Stimulated activated effector memory CD8-positive, alpha-beta T cell treated with anti-CD3 and anti-CD28 coated beads, Interleukin-12 subunit alpha, Interleukin-12 subunit beta, amount 100 ng/mL, for 72 hours (primary cell): ENCODE measurements at regions not wholly inside any gene's neighbourhood (a gene's known extent, or its start where the extent isn't known, plus 50 kb on each side); places are given as distances from the start of the nearest gene placed in this dataset.

Source experiments
- ATAC-seq: fragments of 150-1000 bp; cut with Tn5 transposase; 2 replicates; pipeline ENCODE4 v1.10.0; 2021
- DNase-seq, 2 donors: peaks; one replicate each; pipeline ENCODE4 v3.0.0; 2021 to 2022; ENCODE audit warnings: low spot score in 2 of 2
- H3K27ac Mint-ChIP-seq: one replicate; pipeline ENCODE4 v1.8.0; 2022; ENCODE audit warnings: mild to moderate bottlenecking, mixed read lengths
- H3K36me3 Mint-ChIP-seq: one replicate; pipeline ENCODE4 v1.8.0; 2022; ENCODE audit warnings: mild to moderate bottlenecking, mixed read lengths
- H3K4me1 Mint-ChIP-seq: one replicate; pipeline ENCODE4 v1.8.0; 2022; ENCODE audit warnings: mixed read lengths
- H3K4me3 Mint-ChIP-seq: one replicate; pipeline ENCODE4 v1.8.0; 2022; ENCODE audit warnings: mild to moderate bottlenecking, mixed read lengths
- H3K9me3 Mint-ChIP-seq: one replicate; pipeline ENCODE4 v1.8.0; 2022; ENCODE audit warnings: mixed read lengths

DNA sequence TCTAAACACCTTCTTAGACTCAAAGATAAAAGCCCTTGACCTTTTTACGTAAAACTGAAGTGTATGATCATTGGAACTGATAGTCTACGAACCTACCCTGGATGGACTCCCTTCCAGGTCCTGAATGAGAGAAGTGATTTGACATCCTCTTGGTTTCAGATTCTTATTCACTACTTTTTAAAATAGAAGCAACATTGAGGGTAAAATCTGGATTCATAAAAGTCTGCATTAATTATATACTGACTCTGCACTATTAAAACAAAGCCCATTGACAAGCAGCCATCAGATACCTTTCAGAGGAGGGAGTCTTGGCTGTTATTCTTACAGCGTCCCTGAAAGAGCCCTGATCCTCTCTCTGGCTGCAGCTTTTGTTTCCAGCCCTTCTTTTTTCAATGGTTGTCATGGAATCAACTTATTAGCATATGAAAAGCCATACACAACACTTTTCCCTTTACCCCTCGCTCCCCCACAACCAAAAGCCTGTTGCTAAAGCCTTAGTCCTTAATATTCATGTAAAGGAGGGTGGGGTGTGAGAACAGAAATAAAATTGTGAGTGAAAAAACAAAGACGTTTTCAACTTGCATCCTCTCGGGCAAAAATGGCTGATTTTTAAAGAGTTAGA lies 270.0 kb upstream of the MARCKS start:
- Mint-ChIP-seq H3K9me3 (no peaks in the 10 kb centered on the region), H3K27ac (no peak overlapping the region), H3K36me3 (no peaks in the 10 kb centered on the region), H3K4me3 (no peak overlapping the region), H3K4me1 (no peaks in the 10 kb centered on the region)
- ATAC-seq: no peak
- DNase-seq: no peak

DNA sequence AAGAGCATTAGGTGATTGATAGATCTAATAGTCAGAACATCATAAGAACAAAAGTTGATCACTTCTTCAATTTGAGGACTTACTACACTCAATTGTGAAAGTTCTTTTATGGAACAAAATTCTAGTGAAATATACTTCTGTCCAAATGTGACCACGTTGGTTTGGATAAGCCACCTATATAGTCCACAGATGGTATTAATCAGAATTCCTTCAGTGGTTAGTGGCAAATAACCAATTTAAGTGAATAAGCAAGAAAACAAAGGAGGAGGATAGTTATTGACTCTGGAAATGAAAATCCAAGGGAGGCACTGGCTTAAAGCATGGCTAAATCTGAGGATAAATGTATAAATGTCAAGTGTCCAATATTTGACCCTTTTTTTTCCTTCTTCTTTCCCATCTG lies 268.5 kb upstream of the MARCKS start:
- Mint-ChIP-seq H3K4me3 (no peak overlapping the region), H3K9me3 (no peaks in the 10 kb centered on the region), H3K27ac (no peak overlapping the region), H3K4me1 (no peaks in the 10 kb centered on the region), H3K36me3 (no peaks in the 10 kb centered on the region)
- DNase-seq (no peak), ATAC-seq (no peak)

DNA sequence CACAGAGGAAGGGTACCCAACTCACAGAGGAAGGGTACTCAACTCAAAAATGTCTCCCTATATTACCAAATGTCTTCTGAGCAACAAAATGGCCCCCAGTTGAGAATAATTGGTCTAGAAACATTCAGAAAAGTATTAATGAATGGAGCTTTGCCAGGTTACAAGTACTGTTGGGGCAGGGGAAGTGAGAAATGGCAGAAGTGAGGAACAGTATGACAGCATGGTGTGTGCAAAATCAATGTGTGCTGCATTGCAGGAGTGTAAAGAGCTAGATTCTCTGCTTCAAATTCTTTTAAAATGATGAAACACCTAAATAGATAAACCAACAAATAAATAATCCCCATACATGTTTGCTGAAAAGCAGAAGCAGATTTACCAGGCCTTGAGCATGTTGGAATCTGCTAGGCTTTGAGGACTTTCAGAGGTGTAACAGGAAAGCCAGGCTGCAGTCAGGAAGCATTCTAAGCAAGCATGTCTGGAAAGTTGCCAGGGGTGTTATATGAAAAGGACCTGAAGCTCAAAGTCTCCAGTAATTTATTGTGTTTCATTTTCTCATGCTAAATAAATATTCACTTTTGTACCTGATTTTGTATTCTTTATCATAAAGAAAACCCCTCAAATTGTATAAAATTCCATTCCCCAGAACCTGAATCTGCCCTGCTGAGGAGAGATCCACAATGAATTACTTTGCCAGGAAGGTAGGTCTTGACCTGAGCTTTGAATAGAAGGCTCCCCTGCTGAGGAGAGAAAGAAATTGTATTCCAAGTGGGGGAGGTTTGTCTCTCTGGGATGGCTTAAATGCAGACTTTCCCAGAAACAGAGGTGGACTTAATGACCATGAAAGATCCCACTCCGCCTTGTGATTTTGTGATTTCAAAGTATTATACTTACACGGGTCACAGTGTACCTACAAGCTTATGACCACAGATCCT lies 265.0 kb upstream of the MARCKS start:
- Mint-ChIP-seq H3K4me1 (no peaks in the 10 kb centered on the region), H3K9me3 (peaks cover 2% of the 10 kb centered on the region), H3K36me3 (no peaks in the 10 kb centered on the region), H3K27ac (no peak overlapping the region), H3K4me3 (no peak overlapping the region)
- DNase-seq (no peak), ATAC-seq (peak; percentile 31)

DNA sequence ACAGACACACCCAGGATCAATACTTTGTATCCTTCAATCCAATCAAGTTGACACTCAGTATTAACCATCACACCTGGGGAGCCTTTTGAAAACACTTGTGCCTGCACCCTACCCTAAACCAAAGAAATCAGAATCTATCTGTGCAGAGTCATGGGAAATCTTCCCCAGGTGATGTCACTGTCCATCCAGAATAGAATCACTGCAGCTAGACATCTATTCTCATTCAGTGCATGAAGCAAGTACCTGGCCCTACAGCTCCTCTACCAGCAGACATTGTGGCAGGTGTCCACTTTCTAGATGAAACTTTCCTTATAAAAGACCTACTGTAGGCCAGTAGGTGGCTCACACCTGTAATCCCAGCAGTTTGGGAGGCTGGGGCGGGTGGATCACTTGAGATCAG lies 262.4 kb upstream of the MARCKS start:
- Mint-ChIP-seq H3K4me3 (no peak overlapping the region), H3K9me3 (peaks cover 2% of the 10 kb centered on the region), H3K27ac (no peak overlapping the region), H3K36me3 (no peaks in the 10 kb centered on the region), H3K4me1 (no peaks in the 10 kb centered on the region)
- DNase-seq: no peak
- ATAC-seq: no peak

DNA sequence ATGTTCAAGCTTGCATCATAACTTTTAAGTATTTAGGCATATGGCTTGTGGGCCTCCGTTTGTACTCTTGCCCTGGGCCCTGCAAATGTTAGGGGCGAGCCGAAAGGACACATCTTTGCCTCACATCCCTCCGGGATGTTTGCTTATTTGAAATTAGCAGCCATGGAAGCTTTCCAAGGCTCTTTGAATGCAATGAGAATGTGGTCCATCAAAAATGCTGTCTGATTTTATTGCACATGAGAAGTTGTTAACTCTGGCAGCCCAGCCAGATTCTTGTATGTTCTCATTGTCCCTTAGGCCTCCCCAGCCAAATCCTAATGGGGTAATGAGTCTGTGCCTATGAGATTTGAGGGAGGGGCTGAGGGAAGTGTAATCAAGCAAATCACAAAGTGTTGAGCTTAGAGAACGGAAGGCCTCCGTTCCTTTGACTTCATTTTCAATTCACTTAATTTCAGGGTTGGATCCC lies 261.2 kb upstream of the MARCKS start:
- Mint-ChIP-seq H3K27ac (no peak overlapping the region), H3K9me3 (peaks cover 2% of the 10 kb centered on the region), H3K4me3 (no peak overlapping the region), H3K36me3 (no peaks in the 10 kb centered on the region), H3K4me1 (no peaks in the 10 kb centered on the region)
- ATAC-seq (no peak), DNase-seq (no peak)

DNA sequence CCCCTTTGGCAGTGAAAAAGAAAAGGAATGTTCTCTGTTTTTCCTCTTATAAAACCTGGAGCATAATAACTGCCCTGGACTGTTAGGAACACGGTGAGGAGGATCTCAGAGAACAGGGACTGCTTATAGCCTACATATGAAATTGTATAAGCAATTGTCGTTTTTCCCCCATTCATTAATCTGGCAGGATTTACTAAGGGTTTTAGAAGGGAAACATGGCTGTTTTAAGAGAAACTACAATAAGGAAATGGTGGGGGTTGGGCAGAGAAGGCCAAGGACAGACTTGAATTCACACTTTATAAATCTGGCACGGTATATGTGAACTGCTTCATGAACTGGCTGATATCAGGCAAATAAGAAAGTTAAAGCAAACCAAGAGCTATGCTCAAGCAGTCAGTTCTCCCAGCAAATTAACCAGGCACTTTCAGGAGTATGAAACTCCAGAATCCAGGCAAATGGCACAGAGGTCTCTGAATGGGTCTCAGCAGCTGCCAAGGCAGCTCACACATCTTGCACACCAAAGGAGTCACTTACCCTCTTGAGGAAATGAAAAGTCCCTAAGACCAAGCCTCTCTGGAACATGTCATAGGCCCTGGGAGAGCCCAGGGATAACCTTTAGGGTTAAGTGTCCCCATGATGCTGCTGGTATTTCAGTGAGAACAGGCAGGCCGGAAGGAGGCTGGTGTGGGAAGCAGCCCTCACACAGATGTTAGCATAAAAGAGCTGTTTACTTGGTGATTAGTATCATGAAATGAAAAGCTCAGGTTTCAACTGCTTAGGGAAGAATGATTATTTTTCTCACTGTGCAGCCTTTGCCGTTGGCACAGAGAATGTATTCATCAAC lies 260.5 kb upstream of the MARCKS start:
- ATAC-seq (no peak), DNase-seq (no peak)
- H3K4me3 Mint-ChIP-seq: no peak overlapping the region
- no peak overlapping the region for H3K27ac Mint-ChIP-seq
- H3K9me3 Mint-ChIP-seq: peaks cover 2% of the 10 kb centered on the region
- no peaks in the 10 kb centered on the region for H3K4me1 Mint-ChIP-seq
- no peaks in the 10 kb centered on the region for H3K36me3 Mint-ChIP-seq

DNA sequence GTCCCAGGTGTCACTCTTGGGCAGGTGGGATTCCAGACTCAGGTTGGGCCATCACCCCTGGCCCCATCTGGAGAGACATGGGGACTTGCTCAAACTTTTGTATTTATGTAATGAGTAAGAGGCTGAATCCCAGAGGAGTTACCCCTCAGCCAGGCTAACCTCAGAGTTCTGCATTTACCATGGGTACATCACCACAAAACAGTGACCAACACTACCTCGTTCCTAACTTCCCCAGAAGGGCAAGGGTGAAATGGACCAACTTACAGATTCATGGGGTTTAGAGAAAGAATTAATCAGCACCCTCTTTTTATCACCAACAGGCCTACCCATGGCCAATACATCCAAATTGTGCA lies 259.9 kb upstream of the MARCKS start:
- ATAC-seq (no peak), DNase-seq (no peak)
- Mint-ChIP-seq H3K27ac (no peak overlapping the region), H3K9me3 (peaks cover 2% of the 10 kb centered on the region), H3K4me3 (no peak overlapping the region), H3K36me3 (no peaks in the 10 kb centered on the region), H3K4me1 (no peaks in the 10 kb centered on the region)

DNA sequence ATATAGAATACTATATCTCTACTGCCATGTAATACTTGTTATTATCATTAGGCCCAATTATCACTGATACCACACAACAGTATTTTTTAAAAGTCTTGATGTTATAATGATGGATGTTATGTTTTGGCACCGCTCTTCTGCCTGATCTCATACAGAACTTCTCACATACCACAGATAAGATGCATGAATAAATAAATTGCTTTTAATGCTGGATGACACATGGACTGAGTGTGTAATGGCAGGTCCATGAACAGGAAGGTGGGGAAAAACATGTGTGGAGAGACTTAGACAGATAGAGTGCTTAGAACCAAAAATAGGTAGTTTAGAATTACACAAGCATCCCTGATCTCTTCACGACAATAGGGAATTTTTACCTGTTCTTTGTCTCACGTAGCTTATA lies 258.4 kb upstream of the MARCKS start:
- no peak for DNase-seq
- Mint-ChIP-seq H3K36me3 (no peaks in the 10 kb centered on the region), H3K4me1 (no peaks in the 10 kb centered on the region), H3K4me3 (no peak overlapping the region), H3K27ac (no peak overlapping the region), H3K9me3 (peaks cover 2% of the 10 kb centered on the region)
- ATAC-seq: no peak

DNA sequence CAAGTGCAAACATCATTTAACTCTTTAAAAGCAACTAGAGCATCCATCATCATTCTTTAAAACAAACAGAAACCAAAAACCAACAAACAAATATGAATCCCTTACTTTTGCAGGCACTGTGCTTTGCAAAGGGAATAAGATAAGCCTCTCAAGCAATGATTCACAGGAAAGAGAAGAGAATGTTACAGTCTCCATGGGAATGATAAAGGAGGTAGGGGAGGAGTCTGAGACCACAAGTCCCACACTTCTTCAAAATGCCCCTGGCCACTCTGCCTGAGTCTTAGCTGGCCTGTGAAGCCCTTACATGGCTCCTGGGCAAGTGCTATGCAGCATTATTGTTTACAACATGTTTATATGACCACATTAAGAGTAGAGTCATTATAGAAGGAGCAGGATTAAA lies 257.7 kb upstream of the MARCKS start:
- Mint-ChIP-seq H3K36me3 (no peaks in the 10 kb centered on the region), H3K4me3 (no peak overlapping the region), H3K4me1 (no peaks in the 10 kb centered on the region), H3K27ac (no peak overlapping the region), H3K9me3 (peaks cover 2% of the 10 kb centered on the region)
- ATAC-seq (no peak), DNase-seq (no peak)

DNA sequence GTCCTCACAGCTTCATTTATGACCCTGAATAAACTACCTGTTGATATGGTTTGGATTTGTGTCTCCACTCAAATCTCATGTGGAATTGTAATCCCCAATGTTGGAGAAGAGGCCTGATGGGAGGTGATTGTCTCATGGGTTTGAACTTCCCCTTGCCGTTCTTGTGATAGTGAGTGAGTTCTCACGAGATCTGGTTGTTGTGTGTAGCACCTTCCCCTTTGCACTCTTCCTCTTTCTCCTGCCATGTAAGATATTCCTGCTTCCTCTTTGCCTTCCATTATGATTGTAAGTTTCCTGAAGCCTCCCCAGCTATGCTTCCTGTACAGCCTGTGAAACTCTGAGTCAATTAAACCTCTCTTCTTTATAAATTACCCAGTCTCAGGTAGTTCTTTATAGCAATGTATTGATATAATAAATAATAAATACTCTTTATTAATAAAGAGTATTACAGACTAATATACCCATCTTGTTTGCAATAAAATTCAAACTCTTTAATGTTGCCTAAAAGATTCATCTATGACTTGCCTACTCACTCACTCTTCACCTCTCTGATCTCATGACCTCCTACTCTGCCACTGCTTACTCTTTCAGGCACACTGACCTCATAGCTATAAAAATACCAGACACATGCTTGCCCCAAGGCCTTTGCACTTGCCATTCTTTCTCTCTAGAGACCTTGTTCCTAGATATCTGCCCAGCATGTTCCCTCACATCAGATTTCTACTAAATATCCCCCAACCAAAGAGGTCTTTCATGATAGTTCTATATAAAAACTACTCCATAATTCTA lies 256.4 kb upstream of the MARCKS start:
- DNase-seq (no peak), ATAC-seq (no peak)
- Mint-ChIP-seq H3K4me3 (no peak overlapping the region), H3K36me3 (no peaks in the 10 kb centered on the region), H3K9me3 (no peaks in the 10 kb centered on the region), H3K27ac (no peak overlapping the region), H3K4me1 (no peaks in the 10 kb centered on the region)

DNA sequence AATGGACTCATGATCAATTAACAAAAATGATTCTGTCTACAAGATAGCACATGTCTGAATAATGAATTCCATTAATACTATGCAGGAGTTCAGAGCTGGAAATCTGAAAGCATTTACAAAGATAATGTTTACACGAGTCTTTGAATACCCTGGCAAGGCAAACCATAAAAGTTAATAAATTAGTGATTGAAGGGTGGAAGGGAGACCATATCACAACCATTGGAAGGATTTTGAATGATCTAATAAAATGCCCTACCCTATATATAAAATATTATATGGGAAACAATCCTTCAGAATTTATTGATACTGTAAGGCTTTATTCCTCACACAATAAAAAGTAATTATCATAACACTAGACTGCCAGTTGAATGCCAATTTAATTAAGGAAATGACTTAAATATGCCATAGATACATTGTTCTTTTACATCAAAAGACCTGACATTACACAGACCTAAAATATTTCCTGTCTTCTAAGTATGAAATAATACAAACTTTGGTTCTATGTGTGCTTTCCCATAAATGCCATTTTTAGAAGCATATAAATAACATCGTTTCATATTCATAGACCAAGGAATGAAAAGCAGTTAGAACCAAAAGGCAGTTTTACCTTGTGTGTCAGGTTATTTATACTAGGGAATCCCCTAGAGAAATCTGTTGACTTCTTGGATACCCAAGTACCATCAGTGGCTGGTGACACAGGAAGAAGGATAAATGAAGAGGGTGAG lies 249.2 kb upstream of the MARCKS start:
- no peak overlapping the region for H3K4me3 Mint-ChIP-seq
- peaks cover 3% of the 10 kb centered on the region for H3K9me3 Mint-ChIP-seq
- DNase-seq (no peak), ATAC-seq (no peak)
- no peak overlapping the region for H3K27ac Mint-ChIP-seq
- no peaks in the 10 kb centered on the region for H3K36me3 Mint-ChIP-seq
- no peaks in the 10 kb centered on the region for H3K4me1 Mint-ChIP-seq

DNA sequence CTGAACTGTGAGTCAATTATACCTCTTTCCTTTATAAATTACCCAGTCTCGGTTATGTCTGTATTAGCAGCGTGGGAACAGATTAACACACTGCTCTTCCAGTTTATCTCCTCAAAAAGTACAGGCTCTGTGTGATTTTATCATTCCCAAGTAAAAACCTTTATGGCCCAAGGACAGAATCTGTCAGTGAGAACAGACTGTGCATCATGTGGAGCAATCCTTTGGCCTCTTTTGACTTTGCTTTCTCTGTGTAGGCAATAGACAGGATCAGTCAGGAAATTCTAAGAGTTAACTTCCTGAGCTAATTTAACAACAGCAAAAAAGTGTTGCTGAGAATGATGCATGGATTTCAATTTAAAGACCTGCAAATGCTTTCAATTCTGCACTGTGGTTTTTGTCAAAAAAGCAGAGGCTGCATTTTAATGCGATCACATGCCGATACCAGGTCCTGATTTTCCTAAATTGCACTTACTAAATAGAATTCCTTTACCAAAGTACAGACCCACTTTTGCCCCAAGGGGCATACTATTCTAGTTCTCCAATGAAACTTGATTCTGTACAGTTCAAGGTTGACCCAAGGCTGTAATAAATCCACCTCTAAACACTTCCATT lies 246.7 kb upstream of the MARCKS start:
- Mint-ChIP-seq H3K27ac (no peak overlapping the region), H3K4me1 (no peaks in the 10 kb centered on the region), H3K36me3 (no peaks in the 10 kb centered on the region), H3K9me3 (peaks cover 6% of the 10 kb centered on the region), H3K4me3 (no peak overlapping the region)
- ATAC-seq (no peak), DNase-seq (no peak)

DNA sequence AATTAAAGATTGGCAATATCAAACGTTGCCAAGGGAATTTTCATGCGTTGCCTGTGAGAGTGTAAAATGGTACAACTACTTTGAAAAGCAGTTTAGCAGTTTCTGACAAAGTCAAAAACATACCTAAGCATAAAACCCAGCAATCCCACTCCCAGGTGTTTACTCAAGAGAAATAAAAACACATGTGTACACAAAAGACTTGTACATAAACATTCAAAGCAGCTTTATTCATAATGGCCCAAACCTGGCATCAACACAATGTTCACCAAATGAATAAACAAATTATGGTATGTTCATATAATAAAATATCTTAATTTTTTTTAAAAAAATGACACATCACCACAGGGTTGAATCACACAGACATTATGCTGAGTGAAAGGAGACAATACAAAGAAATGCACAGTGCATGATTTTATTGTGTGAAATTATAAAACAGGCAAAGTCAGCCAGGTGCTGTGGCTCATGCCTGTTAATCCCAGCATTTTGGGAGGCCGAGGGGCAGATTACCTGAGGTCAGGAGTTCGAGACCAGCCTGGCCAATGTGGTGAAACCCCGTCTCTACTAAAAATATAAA lies 240.4 kb upstream of the MARCKS start:
- Mint-ChIP-seq H3K4me3 (no peak overlapping the region), H3K27ac (no peak overlapping the region), H3K36me3 (no peaks in the 10 kb centered on the region), H3K4me1 (no peaks in the 10 kb centered on the region), H3K9me3 (peaks cover 6% of the 10 kb centered on the region)
- ATAC-seq: no peak
- DNase-seq: no peak

DNA sequence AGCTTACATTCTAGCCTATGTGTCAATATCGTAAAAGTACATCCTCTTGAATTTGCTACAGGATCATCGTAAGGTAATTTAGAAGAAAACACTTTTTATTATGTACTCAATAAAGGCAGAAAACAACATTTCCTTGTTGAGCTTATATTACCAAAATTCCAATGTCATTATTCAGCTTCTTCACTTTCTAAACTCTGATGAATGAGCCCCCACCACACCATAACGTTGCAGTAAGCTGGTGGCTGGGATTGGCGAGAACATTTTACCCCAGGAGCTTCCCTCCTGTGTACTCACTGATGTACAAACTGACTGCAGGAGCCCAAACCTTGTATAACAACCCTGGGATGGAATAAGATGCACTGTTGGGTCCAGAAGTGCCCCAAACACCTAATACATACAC lies 238.1 kb upstream of the MARCKS start:
- peaks cover 2% of the 10 kb centered on the region for H3K9me3 Mint-ChIP-seq
- no peaks in the 10 kb centered on the region for H3K36me3 Mint-ChIP-seq
- H3K4me3 Mint-ChIP-seq: no peak overlapping the region
- ATAC-seq (no peak), DNase-seq (no peak)
- no peak overlapping the region for H3K27ac Mint-ChIP-seq
- H3K4me1 Mint-ChIP-seq: no peaks in the 10 kb centered on the region
